ENCODE measurements at regions not wholly inside any gene's neighbourhood (a gene's known extent, or its start where the extent isn't known, plus 50 kb on each side); places are given as distances from the start of the nearest gene placed in this dataset.

- Histone ChIP-seq H3K4me3 (ENCODE audit: low read depth in 1 of 2, low read length in 2 of 2) (no peak overlapping the region), H3K27me3 (ENCODE audit: low read depth, low read length) (no peaks in the 10 kb centered on the region), H3K36me3 (ENCODE audit: control insufficient read depth in 1 of 2, insufficient read depth in 2 of 2, low read length in 2 of 2) (no peaks in the 10 kb centered on the region), H3K4me1 (ENCODE audit: control insufficient read depth in 1 of 2, insufficient read depth in 2 of 2, low read length in 2 of 2) (no peaks in the 10 kb centered on the region), H3K9me3 (ENCODE audit: control insufficient read depth in 1 of 2, low read length in 2 of 2) (no peaks in the 10 kb centered on the region), H3K27ac (ENCODE audit: low read length) (no peak overlapping the region)
These were observed 512.1 kb upstream of the MEF2C start for GRCh38 chr5:89395111-89395510.

- Histone ChIP-seq H3K36me3 (ENCODE audit: control insufficient read depth in 1 of 2, insufficient read depth in 2 of 2, low read length in 2 of 2) (no peaks in the 10 kb centered on the region), H3K4me1 (ENCODE audit: control insufficient read depth in 1 of 2, insufficient read depth in 2 of 2, low read length in 2 of 2) (no peaks in the 10 kb centered on the region)
These were observed 505.9 kb upstream of the MEF2C start for GRCh38 chr5:89388872-89389271.

GRCh38 chr5:89384391-89384790, 501.4 kb upstream of the MEF2C start:
- Histone ChIP-seq H3K4me3 (ENCODE audit: low read depth in 1 of 2, low read length in 2 of 2) (no peak overlapping the region), H3K9me3 (ENCODE audit: control insufficient read depth in 1 of 2, low read length in 2 of 2) (no peaks in the 10 kb centered on the region), H3K4me1 (ENCODE audit: control insufficient read depth in 1 of 2, insufficient read depth in 2 of 2, low read length in 2 of 2) (no peaks in the 10 kb centered on the region), H3K36me3 (ENCODE audit: control insufficient read depth in 1 of 2, insufficient read depth in 2 of 2, low read length in 2 of 2) (no peaks in the 10 kb centered on the region), H3K27me3 (ENCODE audit: low read depth, low read length) (no peaks in the 10 kb centered on the region), H3K27ac (ENCODE audit: low read length) (no peak overlapping the region)

More at GRCh38 chr5:89388872-89389271, 505.9 kb upstream of the MEF2C start:
- H3K4me3 ChIP-seq (ENCODE audit: low read depth in 1 of 2, low read length in 2 of 2), result no peak overlapping the region
- no peaks in the 10 kb centered on the region for H3K27me3 ChIP-seq (ENCODE audit: low read depth, low read length)
- no peak overlapping the region for H3K27ac ChIP-seq (ENCODE audit: low read length)
- no peaks in the 10 kb centered on the region for H3K9me3 ChIP-seq (ENCODE audit: control insufficient read depth in 1 of 2, low read length in 2 of 2)

GRCh38 chr5:89380635-89381034, 497.7 kb upstream of the MEF2C start:
- H3K9me3 ChIP-seq (ENCODE audit: control insufficient read depth in 1 of 2, low read length in 2 of 2), result no peaks in the 10 kb centered on the region
- no peak overlapping the region for H3K27ac ChIP-seq (ENCODE audit: low read length)
- no peaks in the 10 kb centered on the region for H3K27me3 ChIP-seq (ENCODE audit: low read depth, low read length)
- H3K36me3 ChIP-seq (ENCODE audit: control insufficient read depth in 1 of 2, insufficient read depth in 2 of 2, low read length in 2 of 2), result no peaks in the 10 kb centered on the region
- H3K4me1 ChIP-seq (ENCODE audit: control insufficient read depth in 1 of 2, insufficient read depth in 2 of 2, low read length in 2 of 2), result no peaks in the 10 kb centered on the region
- H3K4me3 ChIP-seq (ENCODE audit: low read depth in 1 of 2, low read length in 2 of 2), result no peak overlapping the region

- no peaks in the 10 kb centered on the region for H3K9me3 ChIP-seq (ENCODE audit: control insufficient read depth in 1 of 2, low read length in 2 of 2)
- no peak overlapping the region for H3K27ac ChIP-seq (ENCODE audit: low read length)
- no peak overlapping the region for H3K4me3 ChIP-seq (ENCODE audit: low read depth in 1 of 2, low read length in 2 of 2)
- no peaks in the 10 kb centered on the region for H3K36me3 ChIP-seq (ENCODE audit: control insufficient read depth in 1 of 2, insufficient read depth in 2 of 2, low read length in 2 of 2)
- H3K27me3 ChIP-seq (ENCODE audit: low read depth, low read length), result no peaks in the 10 kb centered on the region
- H3K4me1 ChIP-seq (ENCODE audit: control insufficient read depth in 1 of 2, insufficient read depth in 2 of 2, low read length in 2 of 2), result no peaks in the 10 kb centered on the region
These were observed 494.9 kb upstream of the MEF2C start for GRCh38 chr5:89377767-89378455.

GRCh38 chr5:89374818-89375521, 492.0 kb upstream of the MEF2C start:
- no peak overlapping the region for H3K27ac ChIP-seq (ENCODE audit: low read length)

GRCh38 chr5:89374144-89374784, 491.3 kb upstream of the MEF2C start:
- H3K27me3 ChIP-seq (ENCODE audit: low read depth, low read length), result no peaks in the 10 kb centered on the region
- no peaks in the 10 kb centered on the region for H3K4me1 ChIP-seq (ENCODE audit: control insufficient read depth in 1 of 2, insufficient read depth in 2 of 2, low read length in 2 of 2)
- H3K36me3 ChIP-seq (ENCODE audit: control insufficient read depth in 1 of 2, insufficient read depth in 2 of 2, low read length in 2 of 2), result no peaks in the 10 kb centered on the region
- H3K27ac ChIP-seq (ENCODE audit: low read length), result no peak overlapping the region
- no peaks in the 10 kb centered on the region for H3K9me3 ChIP-seq (ENCODE audit: control insufficient read depth in 1 of 2, low read length in 2 of 2)
- H3K4me3 ChIP-seq (ENCODE audit: low read depth in 1 of 2, low read length in 2 of 2), result no peak overlapping the region

More at GRCh38 chr5:89374818-89375521, 492.0 kb upstream of the MEF2C start:
- no peaks in the 10 kb centered on the region for H3K4me1 ChIP-seq (ENCODE audit: control insufficient read depth in 1 of 2, insufficient read depth in 2 of 2, low read length in 2 of 2)
- H3K27me3 ChIP-seq (ENCODE audit: low read depth, low read length), result no peaks in the 10 kb centered on the region
- no peaks in the 10 kb centered on the region for H3K36me3 ChIP-seq (ENCODE audit: control insufficient read depth in 1 of 2, insufficient read depth in 2 of 2, low read length in 2 of 2)
- H3K4me3 ChIP-seq (ENCODE audit: low read depth in 1 of 2, low read length in 2 of 2), result no peak overlapping the region
- H3K9me3 ChIP-seq (ENCODE audit: control insufficient read depth in 1 of 2, low read length in 2 of 2), result no peaks in the 10 kb centered on the region

- H3K9me3 ChIP-seq (ENCODE audit: control insufficient read depth in 1 of 2, low read length in 2 of 2), result no peaks in the 10 kb centered on the region
- H3K27me3 ChIP-seq (ENCODE audit: low read depth, low read length), result no peaks in the 10 kb centered on the region
- H3K4me3 ChIP-seq (ENCODE audit: low read depth in 1 of 2, low read length in 2 of 2), result no peak overlapping the region
- no peaks in the 10 kb centered on the region for H3K36me3 ChIP-seq (ENCODE audit: control insufficient read depth in 1 of 2, insufficient read depth in 2 of 2, low read length in 2 of 2)
- H3K4me1 ChIP-seq (ENCODE audit: control insufficient read depth in 1 of 2, insufficient read depth in 2 of 2, low read length in 2 of 2), result no peaks in the 10 kb centered on the region
- no peak overlapping the region for H3K27ac ChIP-seq (ENCODE audit: low read length)
These were observed 489.2 kb upstream of the MEF2C start for GRCh38 chr5:89372176-89372575.

GRCh38 chr5:89371646-89372045, 488.7 kb upstream of the MEF2C start:
- Histone ChIP-seq H3K9me3 (ENCODE audit: control insufficient read depth in 1 of 2, low read length in 2 of 2) (no peaks in the 10 kb centered on the region), H3K4me3 (ENCODE audit: low read depth in 1 of 2, low read length in 2 of 2) (no peak overlapping the region), H3K27ac (ENCODE audit: low read length) (no peak overlapping the region), H3K36me3 (ENCODE audit: control insufficient read depth in 1 of 2, insufficient read depth in 2 of 2, low read length in 2 of 2) (no peaks in the 10 kb centered on the region), H3K4me1 (ENCODE audit: control insufficient read depth in 1 of 2, insufficient read depth in 2 of 2, low read length in 2 of 2) (no peaks in the 10 kb centered on the region), H3K27me3 (ENCODE audit: low read depth, low read length) (no peaks in the 10 kb centered on the region)

GRCh38 chr5:89359046-89359445, 476.1 kb upstream of the MEF2C start:
- H3K36me3 ChIP-seq (ENCODE audit: control insufficient read depth in 1 of 2, insufficient read depth in 2 of 2, low read length in 2 of 2), result no peaks in the 10 kb centered on the region
- H3K4me1 ChIP-seq (ENCODE audit: control insufficient read depth in 1 of 2, insufficient read depth in 2 of 2, low read length in 2 of 2), result no peaks in the 10 kb centered on the region
- no peaks in the 10 kb centered on the region for H3K27me3 ChIP-seq (ENCODE audit: low read depth, low read length)
- H3K4me3 ChIP-seq (ENCODE audit: low read depth in 1 of 2, low read length in 2 of 2), result no peak overlapping the region
- H3K9me3 ChIP-seq (ENCODE audit: control insufficient read depth in 1 of 2, low read length in 2 of 2), result no peaks in the 10 kb centered on the region
- H3K27ac ChIP-seq (ENCODE audit: low read length), result no peak overlapping the region

GRCh38 chr5:89353837-89354551, 471.0 kb upstream of the MEF2C start:
- H3K4me1 ChIP-seq (ENCODE audit: control insufficient read depth in 1 of 2, insufficient read depth in 2 of 2, low read length in 2 of 2), result no peaks in the 10 kb centered on the region
- H3K9me3 ChIP-seq (ENCODE audit: control insufficient read depth in 1 of 2, low read length in 2 of 2), result no peaks in the 10 kb centered on the region
- H3K27me3 ChIP-seq (ENCODE audit: low read depth, low read length), result no peaks in the 10 kb centered on the region
- H3K27ac ChIP-seq (ENCODE audit: low read length), result no peak overlapping the region
- H3K36me3 ChIP-seq (ENCODE audit: control insufficient read depth in 1 of 2, insufficient read depth in 2 of 2, low read length in 2 of 2), result no peaks in the 10 kb centered on the region
- H3K4me3 ChIP-seq (ENCODE audit: low read depth in 1 of 2, low read length in 2 of 2), result no peak overlapping the region

Data from muscle layer of duodenum (tissue), 2 donors.